Mucosa of gallbladder (tissue), 1 donor: ENCODE measurements at regions not wholly inside any gene's neighbourhood (a gene's known extent, or its start where the extent isn't known, plus 50 kb on each side); places are given as distances from the start of the nearest gene placed in this dataset.
"Not testable (repeated sequence)": the region's sequence is repeated elsewhere in the genome, so short reads cannot be mapped to it uniquely, and the experiment has no call there.

Experiments used
- DNase-seq: peaks from one replicate; pipeline ENCODE4 v3.0.0-alpha.2; 2020; ENCODE audit warnings: low spot score
- donor health status: DM: no; HTN: no; CAD: no.

DNA sequence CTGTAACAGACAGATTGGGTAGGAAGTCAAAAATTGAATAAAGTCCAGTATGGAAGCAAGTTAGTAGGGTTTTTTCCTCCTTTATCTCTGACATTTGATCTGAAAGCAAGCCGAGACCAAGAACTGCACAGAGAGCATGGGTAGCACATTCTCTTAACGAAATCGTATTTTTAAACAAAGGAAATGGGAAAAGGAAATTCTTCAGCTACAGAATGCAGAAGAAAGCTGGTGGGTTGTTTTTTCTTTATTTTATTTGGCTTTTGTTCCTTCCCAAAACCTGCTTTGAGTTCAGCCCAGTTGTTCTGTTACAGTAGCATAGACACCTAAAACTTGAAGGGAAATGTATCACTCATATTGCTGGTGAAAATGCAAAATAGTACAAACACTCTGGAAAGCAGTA is 397.0 kb downstream of the GBE1 start:
- no peak for DNase-seq

DNA sequence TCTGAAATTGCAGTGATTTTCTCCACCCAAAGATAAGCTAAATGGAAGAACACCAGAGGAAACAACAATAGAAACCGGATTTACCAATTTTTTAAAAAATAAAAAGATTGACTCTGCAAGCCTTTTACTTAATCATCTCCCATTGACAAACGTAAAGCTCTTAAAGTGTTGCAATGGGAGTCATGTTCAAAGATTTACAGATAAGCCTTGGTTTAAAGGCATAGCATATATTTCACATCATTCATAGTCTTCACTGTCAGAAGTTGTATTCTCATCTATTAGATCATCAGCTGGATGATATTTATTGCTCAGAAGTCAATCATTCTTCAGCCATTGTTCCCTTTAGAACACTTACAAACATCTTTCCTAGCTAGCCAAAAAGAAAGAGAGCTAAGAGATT is 397.6 kb downstream of the GBE1 start:
- no peak for DNase-seq

DNA sequence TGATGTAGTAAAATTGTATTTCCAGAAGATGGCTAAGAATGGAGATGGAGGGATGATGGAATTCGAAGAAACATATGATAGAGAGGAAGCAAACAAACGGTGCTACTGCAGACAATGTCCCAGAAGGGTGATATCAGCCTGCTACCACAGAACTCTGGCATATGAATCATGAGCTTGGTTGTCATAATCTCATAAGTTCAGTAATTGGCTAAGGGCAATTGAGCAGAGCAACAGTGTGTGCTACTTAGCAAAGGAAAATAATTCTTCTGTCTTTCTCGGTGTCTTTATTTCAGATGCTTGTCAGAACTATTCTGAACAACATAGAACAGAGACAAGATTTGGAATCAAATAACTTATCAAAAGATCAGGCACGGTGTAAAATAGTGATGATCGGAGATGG is 407.3 kb downstream of the GBE1 start:
- DNase-seq, result no peak

DNA sequence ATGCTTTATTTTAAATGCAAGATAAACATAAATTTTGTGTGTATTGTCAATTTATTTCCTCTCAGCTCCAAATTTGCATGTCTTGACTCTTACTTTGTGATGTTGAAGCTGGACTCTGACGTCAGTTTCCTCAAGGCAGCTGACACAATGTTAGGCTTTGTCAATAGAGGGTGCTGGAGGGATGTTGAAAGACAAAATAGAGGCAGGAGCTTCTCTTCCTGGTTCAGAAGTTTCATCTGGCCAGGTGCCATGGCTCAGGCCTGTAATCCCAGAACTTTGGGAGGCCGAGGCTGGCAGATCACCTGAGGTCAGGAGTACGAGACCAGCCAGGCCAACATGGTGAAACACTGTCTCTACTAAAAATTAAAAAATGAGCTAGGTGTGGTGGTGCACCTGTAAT is 408.6 kb downstream of the GBE1 start:
- no peak for DNase-seq

DNA sequence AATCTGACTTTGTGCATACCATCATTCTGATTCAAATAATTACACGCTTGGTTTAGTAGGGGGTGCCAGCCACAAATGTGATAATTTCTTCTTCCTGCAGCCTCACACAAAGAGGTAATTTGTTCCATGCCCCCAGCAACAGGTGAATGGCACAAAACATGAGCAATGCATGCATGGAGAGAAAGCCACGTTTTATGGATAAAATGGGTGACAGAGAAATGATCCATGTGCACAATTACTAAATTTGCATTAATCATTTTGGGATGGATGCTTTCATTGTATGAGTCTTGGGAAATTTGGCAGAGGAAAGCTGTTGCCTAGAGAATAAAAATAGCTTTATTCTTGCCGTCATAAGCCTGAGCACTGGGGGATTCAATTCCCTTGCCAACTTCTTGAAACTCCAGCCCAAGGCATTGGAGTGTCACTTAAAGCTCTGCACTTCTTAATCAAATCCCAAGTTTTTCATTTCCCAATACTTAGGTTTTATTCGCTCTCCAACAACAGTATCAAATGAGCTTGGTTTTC is 411.6 kb downstream of the GBE1 start:
- DNase-seq, result no peak

DNA sequence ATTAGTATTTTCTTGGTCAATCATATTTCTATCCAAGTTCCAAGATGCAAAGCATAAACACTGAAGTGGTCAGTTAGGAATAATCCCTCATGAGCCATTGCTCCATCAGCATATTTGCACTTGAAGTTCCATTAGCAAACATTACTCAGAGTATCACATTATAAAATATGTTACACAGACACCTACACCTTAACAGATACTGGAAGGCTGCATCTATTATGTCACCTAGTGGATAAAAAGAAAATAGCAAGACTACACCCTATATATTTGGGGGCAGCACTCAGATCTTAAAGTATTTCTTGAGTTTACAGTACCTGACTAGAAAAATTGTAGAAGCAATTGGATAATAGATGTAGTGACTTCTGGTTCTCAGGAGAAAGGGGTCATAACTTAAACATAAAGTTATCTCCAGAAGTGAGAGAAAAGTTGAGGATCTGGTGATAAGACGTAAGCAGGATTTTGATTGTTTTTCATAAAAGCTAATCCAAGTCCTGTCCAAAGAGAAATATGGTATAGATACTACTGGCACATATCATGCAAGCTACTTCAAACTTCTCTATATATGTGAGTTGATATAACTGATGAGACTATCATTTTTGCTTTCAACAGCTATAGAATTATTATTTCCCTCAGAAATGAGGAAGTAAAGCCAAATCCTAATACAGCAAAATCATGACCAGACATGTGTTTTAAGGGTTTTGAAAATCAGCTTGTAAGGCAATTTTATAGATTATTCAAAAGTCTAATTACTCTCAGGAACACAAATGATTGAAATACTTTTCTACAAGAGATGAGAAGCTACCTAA is 422.2 kb downstream of the GBE1 start:
- DNase-seq, result no peak

DNA sequence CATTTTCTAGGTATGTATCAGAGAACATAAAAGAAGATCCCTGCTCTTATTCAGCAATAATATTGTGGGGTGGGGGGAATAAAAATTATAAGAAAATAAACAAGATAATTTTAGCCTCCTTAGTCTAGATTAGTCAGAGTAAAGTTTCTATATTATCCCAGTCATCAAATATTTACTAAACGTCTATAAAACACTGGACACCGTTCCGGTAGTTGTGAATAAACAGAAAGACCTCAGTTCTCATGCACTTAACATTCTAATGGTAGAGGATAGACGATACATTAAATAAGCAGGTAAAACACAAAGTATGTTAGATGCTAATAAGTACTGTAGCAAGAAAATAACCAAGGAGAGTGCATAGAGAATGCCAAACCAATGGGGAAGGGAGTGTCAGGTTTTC is 425.0 kb downstream of the GBE1 start:
- DNase-seq, result no peak

DNA sequence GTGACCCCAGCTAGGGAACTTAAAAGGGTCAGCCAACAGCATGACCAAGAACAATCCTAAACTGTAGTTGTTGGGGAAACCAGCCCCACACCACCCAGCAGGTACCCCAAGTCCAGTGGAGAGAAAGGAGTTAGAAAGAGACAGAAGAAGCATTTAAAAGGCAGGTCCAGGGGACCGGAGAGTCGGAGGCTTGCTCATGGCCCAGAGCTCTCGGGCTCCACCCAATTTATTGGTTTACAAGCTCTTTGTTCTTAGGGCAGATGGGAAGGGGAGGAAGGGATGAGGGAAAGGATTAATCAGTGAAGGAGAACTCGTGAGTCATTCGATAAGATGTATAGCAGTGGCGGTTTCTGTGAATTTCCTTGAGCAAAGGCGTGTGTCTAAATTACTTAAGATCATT is 431.6 kb downstream of the GBE1 start:
- not testable (repeated sequence) for DNase-seq

DNA sequence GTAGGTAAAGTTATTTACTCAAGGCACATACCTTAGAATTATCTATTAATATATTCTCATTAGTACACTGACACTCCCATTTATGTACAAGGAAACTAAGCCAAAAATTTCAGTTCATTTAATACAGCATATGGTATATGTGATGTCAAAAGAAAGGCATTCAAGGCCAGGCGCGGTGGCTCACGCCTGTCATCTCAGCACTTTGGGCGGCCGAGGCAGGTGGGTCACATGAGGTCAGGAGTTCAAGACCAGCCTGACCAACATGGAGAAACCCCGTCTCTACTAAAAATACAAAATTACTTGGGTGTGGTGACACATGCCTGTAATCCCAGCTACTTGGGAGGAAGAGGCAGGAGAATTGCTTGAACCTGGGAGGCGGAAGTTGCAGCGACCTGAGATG is 435.2 kb downstream of the GBE1 start:
- no peak for DNase-seq

DNA sequence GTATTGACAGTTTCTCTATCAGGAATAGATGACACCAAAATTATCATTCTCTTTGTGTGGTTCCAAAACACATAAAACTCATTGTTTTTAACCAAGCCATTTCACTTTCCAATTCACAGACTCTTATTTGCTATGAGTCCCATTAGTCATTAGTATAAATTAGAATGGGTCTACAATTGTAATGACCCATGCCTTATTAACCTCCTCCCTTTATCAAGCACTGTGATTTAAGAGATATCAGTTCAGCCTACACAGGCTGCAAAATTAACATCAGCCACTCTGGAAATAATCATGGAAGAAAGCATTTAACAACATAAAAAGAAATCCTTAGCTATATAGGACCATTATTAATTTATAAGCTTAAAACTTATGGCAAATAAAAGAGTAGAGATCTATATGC is 440.6 kb downstream of the GBE1 start:
- no peak for DNase-seq

DNA sequence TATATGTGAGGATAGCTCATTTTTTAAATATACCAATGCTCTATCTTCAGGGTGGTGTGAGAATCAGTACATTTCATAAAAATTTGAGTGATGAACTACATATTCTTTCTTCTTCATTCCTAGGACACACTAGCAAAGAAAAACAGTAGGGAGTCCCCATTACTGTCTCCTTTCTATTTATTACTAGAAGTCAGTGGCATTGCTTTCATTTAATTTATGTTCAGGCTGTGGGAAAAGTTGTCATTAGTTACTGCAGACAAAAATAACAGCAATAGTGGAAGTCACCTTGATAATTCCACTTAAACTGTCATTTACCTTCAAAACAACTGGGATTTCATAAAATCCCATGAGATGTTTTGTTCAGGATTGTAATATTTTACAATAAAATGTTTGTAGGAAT is 446.4 kb downstream of the GBE1 start:
- no peak for DNase-seq

DNA sequence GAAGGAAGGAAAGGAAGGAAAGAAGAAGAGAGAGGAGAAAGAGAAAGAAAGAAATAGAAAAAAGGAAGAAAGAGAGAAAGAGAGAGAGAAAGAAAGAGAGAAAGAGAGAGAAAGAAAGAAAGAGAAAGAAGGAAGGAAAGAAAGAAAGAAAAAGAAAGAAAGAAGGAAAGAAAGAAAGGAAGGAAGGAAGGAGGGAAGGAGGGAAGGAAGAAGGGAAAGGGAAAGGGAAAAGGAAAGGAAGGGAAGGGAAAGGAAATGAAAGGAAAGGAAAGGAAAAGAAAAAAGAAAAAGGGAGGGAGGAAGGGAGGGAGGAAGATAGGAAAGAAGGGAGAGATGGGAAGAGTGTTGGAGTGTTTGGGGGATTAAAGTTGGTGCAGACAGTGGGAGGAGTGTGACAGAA is 450.1 kb downstream of the GBE1 start:
- DNase-seq, result no peak

DNA sequence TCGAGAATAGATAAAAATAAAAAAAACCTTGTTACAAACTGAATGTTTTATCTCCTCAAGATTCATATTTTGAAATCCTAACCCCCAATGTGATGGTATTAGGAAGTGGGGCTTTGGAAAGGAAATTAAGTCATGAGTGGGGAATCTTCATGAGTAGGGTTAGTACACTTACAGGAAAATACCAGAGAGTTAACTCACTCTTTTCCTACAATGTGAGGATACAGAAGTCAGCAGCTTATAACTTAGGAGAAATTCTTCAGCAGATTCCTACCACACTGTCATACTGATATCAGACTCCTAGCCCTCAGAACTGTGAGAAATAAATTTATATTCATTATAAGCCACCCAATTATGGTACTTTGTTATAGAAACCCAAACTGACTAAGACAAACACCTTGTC is 453.1 kb downstream of the GBE1 start:
- no peak for DNase-seq

DNA sequence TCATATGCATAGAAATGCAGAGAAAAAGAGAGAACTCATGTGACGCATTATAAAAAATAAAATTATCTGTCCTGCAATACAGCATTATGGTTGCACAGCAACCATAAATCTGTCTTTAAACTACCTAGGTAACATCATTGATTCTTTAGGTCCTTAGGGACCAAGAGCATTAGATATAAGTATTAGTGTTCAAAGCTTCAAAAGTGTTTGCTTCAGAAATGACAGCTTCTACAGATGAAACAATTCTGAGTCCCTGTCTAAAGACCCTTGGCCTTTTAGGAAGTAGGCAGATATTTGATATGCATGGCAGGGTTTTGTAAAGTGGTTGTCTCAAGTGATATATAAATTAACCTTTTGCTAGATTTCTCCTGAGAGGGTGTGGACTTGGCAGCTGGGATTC is 454.2 kb downstream of the GBE1 start:
- DNase-seq, result no peak

DNA sequence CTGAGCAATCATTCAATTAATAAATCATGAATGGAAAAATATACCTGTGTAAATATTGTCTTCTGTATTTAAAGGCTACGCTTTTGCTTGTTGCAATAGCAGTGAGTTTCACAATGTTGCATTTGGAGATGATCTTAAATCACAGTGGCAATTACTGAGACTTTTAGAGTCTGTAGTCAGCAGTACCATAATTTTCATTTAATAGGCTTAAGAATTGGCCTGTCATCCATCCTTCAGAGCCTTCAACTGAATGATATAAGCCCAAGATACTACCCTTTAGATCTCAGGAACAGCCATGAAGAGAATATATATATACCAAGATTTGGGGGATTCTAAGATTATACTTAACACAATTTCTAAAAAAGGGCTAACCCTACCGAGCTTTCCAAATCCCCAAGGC is 458.1 kb downstream of the GBE1 start:
- DNase-seq, result no peak

DNA sequence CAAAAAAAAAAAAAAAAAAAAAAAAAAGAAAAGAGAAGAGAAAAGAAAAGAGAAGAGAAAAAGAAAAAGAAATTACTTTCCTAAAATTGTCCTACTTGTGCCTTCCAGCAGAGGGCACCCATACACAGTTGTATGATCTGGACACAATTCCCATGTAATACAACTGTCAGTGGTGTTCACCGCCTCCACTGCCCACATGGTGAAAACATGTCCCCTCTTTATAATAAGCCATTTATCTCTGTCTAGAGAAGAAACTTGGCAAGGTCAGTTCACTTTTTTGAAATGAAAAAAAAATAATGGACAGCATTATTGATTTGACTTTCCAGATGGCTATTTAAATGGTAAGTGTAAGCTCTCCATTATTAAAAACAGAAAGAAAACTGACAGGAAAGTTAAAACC is 459.4 kb downstream of the GBE1 start:
- peak; percentile 14 for DNase-seq

DNA sequence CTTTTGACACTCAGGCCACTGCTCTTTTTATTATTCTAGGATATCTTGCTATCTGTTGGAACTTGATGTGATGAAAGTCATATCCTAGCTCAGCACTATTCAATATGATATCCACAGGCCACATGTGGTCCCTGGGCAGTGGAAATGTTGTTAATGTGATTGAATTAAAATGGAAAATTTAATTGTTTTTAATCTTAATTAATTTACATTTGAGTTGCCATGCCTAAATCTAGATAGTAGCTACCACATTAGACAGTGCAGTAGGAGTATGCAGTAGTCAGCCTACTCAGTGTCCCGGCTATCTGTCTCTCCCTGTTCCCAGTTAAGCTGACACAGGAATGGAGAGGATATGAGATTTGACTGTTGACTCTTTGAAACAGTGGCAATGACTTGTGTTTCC is 460.2 kb downstream of the GBE1 start:
- no peak for DNase-seq

DNA sequence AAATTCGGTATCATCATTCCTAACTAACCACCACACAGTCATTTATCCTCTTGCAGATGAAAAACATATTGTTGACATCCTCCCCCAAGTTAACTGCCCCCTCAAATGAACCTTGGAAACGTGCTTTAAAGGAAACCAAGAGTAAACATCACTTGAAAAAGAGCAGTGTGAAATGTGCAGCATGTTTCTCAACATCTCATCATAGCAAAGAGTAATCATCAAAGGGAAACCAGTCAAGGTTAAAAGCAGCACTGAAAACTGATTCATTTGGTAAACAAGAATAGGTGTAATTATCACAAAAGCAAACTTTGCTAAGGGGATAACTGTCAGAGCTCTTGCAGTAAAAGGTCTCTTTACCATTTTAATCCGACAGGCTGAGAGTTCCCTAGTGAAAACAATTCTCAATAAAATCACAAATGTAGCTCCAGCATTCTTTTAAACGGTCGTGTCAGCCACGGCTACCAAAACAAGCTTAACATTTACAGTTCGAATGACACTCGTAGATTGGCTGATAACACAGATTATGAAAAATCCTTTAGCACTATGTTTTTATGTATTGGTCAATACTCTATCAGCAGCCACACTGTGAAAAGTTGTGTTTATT is 461.0 kb downstream of the GBE1 start:
- no peak for DNase-seq

DNA sequence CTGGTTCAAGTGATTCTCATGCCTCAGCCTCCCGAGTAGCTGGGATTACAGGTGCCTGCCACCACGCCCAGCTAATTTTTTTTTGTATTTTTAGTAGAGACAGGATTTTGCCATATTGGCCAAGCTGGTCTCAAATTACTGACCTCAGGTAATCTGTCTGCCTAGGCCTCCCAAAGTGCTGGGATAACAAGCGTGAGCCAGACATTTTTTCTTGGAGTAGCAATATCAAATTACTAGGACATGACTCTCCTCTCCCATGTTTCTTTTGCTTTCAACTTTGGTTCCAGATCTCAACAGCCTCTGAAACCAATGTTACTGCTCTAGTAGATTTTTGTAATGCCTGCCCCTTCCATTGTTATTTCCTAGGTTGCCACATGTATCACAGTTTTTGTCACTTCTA is 462.0 kb downstream of the GBE1 start:
- DNase-seq, result no peak

DNA sequence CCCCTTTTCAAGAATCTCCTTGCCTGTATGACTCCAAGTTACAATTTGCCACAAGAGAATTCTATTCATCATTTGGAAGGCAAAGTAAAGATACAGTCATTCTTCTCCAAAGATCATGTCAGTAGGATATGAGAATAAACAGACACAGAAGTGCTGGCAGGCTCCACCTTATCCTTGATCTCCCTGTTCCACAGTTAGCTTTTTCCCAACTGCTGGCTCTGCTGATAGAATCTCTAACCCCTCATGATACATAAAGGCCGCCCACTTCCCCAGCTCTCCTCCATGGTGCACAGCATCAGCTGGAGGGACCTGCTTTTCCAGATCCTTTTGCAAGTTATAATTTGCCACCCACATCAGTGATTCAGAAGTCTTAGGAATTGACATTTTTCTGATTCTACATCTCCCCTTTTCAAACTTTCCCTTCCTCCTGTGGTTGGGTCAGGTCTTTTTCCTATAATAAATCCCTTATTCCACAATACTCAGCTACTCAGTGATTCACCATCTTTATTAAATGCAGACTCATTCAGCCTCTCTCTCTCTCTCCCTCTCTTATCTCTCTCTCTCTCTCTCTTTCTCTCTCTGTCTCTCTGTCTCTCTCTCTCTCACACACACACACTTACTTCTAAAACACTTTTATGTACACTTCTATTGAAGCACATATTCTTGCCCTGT is 465.4 kb downstream of the GBE1 start:
- no peak for DNase-seq

DNA sequence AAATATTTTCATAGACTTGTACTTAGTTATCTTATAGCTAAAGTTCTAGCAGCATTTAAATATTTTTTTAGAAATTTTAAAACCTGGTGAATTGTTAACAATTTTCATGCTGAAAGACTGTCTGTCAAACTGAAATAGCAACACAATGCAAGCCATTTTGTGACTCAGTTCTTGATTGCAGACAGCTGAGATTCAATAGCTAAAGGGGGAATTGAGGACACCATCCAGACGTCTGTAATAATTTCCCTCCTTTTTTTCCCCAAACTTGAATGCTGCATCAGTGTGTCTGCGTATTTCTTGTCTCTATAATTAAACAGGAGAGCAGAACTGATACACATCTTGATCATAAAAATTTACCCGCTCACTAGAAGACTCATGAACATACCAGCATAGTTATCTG is 468.3 kb downstream of the GBE1 start:
- no peak for DNase-seq

DNA sequence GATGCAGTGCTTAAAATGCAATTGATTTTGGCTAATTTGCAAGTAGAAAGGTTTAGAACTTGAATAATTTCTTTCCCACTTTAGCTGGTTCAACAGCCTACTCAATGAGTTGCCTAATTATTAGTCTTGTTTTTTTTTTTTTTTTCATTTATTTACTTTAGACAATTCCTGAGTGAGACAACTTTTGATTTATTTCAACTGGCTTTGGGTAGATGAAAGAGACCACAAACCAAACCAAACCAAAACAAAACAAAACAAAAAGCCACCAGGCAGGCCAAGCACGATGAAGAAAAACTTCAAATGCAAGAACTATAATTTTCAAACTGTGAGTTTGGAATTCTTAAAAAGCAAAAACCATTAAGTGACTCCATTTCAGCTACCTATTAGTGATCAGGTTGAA is 469.9 kb downstream of the GBE1 start:
- DNase-seq, result no peak

DNA sequence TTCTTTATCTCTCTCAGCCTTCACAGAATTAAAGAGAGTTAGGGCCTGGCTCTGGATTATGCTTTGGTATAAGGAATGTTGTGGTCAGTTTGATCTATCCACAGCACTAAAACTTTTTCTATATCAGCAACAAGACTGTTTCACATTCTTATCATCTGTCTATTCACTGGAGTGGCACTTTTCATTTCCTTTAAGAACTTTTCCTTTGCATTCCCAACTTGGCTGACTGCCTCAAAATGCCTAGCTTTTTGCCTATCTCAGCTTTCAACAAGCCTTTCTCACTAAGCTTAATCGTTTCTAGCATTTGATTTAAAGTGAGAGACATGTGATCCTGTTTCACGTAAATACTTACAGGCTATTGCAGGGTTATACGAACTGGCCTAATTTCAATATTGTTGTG is 471.8 kb downstream of the GBE1 start:
- no peak for DNase-seq
